Raji (cell line): ENCODE measurements at regions not wholly inside any gene's neighbourhood (a gene's known extent, or its start where the extent isn't known, plus 50 kb on each side); places are given as distances from the start of the nearest gene placed in this dataset.
A peak's percentile ranks its signal among the peaks of the same experiment; 100 is the strongest.

Experiments
- POLR2A ChIP-seq: IDR thresholded peaks from 2 replicates; pipeline ENCODE4 v1.6.1; 2011; ENCODE audit warnings: low read depth, low read length, control low read depth; ENCODE audit not compliant: insufficient read depth

DNA sequence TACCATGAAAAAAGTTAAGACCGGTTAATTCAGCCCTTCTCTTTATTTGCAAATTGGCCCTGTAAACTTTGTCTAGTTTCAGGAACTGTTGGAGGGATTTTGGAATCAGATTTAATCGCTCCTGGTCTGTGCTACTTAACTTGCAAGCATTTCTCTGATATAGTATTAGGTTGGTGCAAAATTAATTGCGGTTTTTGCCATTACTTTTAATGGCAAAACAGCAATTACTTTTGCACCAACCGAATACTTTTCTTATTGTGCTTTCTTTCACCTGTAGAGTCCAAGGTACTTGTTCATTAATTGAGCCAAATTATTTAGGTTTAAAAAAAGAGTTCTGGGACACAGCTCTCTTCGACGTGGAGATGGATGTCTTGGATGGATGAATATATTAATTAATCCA lies 92.8 kb upstream of the HNRNPU start:
- TF ChIP-seq POLR2A = no peak

- no peak for TF ChIP-seq POLR2A
Observed at GRCh38 chr1:244955661-244956060, 91.3 kb upstream of the HNRNPU start.

DNA sequence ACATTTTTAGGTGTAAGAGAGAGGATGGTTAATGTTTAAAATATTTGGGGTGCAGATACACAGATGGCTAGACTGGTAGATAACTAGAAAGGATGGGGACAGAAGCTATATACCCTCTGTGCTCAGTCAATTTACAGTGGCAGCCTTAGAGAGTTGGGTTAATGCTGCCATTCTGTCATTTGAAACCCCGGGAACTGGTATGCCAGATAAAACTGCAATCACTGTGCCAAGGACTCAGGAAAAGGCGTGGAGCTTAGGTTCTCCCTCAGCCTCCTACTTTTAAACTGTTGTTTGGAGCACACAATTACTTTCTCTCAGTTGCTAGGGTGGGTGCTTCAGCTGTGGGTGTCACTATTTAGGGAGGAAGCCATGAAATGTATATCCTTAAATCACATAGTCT lies 90.0 kb upstream of the HNRNPU start:
- no peak for TF ChIP-seq POLR2A

DNA sequence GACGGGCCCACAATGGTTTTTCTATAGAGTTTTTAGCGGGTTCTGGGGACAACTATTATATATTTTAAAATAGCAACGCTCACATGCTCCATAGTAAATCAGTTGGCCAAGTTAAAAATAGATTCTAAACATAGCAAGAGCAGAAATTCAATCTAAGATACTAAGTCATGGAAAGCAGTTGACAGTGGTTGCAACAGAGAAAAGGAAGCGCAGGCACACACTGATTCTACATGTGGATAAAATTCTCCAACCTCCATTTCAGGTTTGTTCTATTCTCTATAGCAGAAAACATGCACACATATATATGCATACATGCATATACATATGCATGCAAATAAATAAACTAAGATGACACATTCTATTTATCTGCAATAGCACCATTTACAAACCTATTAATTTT lies 89.6 kb upstream of the HNRNPU start:
- TF ChIP-seq POLR2A = no peak

DNA sequence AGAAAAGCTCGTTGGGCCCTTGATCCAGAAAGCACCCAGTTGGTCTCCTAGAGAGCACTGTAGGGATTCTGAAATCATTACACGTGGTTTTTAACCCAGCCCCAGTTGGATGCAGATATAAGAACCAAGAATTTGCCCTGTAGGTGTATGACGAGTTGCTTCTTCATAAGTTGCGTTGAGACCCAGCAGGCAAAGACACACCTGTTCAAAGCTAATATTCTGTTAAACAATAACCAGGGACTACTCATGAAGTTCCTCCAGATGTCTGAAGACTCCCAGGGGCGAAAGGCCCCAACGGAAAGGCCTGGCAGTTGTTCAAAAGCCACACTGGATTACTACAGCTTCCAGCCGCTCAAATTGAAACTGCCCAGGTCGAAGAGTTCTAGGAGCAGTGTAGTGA lies 88.6 kb upstream of the HNRNPU start:
- no peak for TF ChIP-seq POLR2A

DNA sequence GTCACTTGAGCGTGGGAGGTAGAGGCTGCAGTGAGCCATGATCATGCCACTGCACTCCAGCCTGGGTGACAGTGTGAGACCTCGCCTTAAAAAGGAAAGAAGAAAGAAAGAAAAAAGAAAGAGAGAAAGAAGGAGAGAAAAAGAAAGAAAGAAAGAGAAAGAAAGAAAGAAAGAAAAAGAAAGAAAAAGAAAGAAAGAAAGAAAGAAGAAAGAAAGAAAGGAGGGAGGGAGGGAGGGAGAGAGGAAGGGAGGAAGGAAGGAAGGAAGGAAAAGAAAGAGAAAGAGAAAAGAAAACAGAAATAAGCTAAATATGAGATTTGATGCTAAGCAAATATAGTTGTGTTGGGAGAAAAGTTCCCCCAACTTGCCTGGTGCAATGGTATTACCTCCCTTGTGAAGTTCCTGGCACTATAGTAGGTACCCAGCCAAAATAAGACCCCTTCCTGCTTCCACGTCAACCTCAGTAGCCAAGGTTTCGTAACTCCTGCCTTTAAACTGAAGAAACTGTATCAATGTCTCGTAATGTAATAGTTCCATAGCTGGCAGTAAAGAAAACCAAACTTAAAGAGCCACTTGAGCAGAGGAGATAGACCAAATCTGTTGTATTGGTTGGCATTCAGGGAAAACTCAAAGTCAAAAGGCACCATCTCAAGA lies 88.1 kb upstream of the HNRNPU start:
- TF ChIP-seq POLR2A = no peak

GRCh38 chr1:244948416-244948815 lies 84.1 kb upstream of the HNRNPU start:
- TF ChIP-seq POLR2A = no peak

GRCh38 chr1:244945109-244945671 lies 80.8 kb upstream of the HNRNPU start:
- TF ChIP-seq POLR2A = no peak

GRCh38 chr1:244941121-244941520 lies 76.8 kb upstream of the HNRNPU start:
- TF ChIP-seq POLR2A = no peak

- TF ChIP-seq POLR2A = no peak
Observed at GRCh38 chr1:244937099-244937498, 72.8 kb upstream of the HNRNPU start.

DNA sequence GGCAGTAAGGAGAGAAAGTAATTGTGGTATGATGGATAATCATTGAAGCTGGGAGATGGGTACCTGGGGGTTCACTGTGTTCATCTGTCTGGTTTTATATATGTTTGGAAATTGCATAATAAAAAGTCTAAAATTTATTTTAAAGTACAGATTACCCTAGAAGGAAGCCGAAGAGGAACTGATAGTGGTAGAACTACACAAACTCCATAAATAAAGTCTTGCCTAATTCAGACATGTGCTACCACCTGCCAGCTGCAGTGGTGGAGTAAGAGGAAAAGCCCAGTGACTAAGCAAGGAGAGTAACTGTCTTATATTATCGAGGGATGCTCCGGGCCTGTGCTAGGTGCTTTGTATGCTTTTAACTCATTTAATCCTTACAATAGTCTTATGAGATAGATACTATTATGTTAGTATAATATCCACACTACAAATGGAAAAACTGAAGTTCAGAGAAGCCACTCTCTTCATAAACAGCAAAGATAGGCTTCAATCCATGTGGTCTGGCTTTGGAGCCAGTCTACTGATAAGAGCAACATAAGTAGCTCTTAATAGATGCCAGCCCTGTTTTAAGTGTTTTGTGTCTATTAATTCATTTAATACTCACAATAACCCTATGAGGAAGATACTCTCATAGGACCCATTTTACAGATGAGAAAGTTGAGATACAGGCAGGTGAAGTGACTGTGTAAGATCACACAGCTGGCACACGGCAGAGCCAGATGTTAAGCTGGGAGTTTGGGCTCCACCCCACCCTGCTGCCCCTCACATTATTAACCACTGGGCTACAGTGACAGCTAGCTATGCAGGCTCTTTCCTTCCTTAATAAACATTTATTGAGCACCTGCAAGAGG lies 56.8 kb upstream of the HNRNPU start:
- TF ChIP-seq POLR2A = no peak

DNA sequence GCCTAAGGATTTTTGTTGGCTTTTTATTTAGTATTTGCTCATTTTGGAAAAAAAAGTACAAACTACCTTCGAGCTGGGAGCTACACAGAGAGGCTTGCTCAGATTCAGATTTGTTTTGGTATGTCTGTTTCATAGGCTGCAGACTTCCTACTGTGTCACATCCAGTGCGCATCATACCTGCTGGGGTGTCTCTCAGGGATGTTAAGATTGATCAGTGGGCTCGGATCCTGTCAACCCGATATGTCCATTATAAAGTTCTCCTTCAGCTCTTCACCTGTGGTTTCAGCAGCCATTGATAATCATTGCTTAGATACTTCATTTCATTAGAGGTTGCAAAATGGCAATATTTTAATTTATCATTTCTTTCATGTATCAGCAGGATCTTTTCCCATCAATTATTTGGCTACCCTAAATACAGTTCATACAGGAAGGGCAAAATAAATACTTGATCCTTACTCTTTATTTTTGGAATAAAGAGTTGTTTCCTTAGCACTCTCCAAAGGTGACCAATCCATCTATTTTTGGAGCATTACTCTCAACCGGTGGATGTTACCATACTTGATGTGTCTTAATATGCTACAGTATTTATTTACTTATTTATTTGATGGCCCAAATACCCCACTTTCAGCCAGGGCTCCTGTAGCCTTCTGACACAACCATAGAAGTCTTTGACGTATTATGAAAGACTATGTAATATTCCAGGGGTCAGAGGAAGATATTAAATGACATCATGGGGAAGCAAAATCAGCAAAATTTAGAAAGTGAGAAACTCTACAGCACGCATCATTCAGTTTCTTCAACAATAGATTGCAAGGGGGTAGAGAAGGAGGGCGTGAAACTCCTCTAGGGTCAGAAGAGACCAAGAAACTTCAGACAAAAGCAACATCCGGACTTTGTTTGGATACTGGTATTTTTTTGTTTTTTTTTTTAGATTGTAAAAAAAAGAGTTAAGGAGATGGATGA lies 55.3 kb upstream of the HNRNPU start:
- no peak for TF ChIP-seq POLR2A

DNA sequence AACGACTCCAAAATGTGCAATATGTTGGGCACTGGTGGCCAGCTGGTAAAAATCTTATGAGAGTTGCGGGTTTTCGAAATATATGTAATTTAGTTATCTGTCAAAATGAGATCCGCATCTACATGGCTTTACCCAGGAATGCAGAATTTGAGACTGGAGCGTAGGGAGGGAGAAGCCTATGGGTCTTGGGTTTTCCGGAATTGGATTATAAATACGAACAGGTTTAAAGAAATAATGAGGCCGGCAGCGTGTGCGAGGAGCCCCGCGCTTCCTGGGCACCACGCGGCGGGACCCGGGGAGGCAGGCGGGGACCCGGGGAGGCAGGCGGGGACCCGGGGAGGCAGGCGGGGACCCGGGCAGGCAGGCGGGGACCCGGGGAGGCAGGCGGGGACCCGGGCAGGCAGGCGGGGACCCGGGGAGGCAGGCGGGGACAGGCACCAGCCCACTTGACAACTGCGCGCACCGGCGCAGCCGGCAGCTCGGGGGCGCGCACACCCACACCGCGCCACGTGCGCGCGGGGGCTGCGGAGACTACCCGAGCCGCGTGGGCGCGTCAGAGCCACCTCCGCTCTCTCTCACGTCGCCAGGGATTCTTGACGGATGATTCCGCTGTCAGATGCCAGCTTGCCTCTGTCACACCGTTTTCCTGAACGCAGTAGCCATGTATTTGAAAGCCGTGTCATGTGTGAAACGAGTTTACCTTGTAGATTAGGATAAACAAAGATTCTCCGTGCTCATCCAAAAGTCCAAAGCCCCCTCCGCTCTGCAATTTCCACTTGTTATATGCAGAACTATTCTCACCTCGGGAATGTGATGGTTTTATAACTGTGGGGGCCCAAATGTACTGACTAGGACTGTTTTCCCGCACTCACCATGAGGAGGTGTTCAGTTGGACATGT lies 54.3 kb upstream of the HNRNPU start:
- TF ChIP-seq POLR2A = peak; percentile 33; the same call in 1 of the 2 replicates

DNA sequence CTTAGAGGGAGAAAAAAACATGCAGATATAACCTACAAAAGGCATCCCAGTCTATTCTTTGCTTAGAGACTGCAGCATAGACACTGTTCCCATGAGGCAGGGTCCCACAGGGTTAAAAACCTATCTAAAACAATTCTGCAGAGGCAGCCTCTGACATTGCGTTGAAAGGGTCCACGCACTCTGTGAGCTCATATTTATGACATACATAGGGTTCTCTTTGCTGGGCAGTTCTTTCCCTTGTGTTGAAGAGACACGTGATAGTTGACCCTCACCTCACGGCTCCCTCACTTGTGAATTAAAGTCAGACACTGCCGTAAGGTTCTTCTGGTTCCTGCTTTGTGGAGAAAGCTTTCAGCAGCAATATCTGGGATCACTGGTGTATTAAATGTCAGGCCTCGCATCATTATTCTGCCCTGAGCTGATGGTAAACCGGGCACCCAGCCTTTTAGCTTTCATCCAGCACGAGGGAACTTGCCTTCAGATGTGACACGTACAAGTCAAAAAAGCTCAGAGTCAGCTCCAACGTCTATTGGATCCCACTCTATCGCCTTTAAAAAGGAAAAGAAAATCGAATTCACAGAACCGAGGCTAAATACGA lies 52.8 kb upstream of the HNRNPU start:
- no peak for TF ChIP-seq POLR2A
